GM23248 (cell line): ENCODE measurements at regions not wholly inside any gene's neighbourhood (a gene's known extent, or its start where the extent isn't known, plus 50 kb on each side); places are given as distances from the start of the nearest gene placed in this dataset.

Experiments
- EZH2 ChIP-seq: fragments of 200-600 bp; sonication (generic); IDR thresholded peaks from 2 replicates; pipeline ENCODE4 v1.6.1; 2018; ENCODE audit warnings: antibody characterized with exemption, mild to moderate bottlenecking; ENCODE audit not compliant: insufficient read depth, poor library complexity, severe bottlenecking
- EZH2phosphoT487 ChIP-seq: fragments of 200-600 bp; sonication (generic); IDR thresholded peaks from 2 replicates; pipeline ENCODE4 v1.6.1; 2018; ENCODE audit warnings: antibody characterized with exemption, moderate library complexity, mild to moderate bottlenecking, low read depth; ENCODE audit not compliant: insufficient read depth

GRCh38 chr1:193831465-193831864, 645.1 kb upstream of the B3GALT2 start:
- TF ChIP-seq EZH2 (no peak), EZH2phosphoT487 (no peak)
